HL-60 (cell line): ENCODE measurements at regions not wholly inside any gene's neighbourhood (a gene's known extent, or its start where the extent isn't known, plus 50 kb on each side); places are given as distances from the start of the nearest gene placed in this dataset.
"Not testable (repeated sequence)": the region's sequence is repeated elsewhere in the genome, so short reads cannot be mapped to it uniquely, and the experiment has no call there.

ENCODE experiments used
- DNase-seq, 2 experiments: peaks; one replicate each; pipeline ENCODE4 v3.0.0-alpha.2; 2010 to 2020; ENCODE audit warnings: low read depth in 1 of 2, low spot score in 1 of 2
- H3K27ac ChIP-seq: fragments of 250-450 bp; sonication (Bioruptor Pico); replicated peaks from 2 replicates; pipeline ENCODE4 v1.5.1; 2020; ENCODE audit warnings: mild to moderate bottlenecking, moderate library complexity
- H3K27me3 ChIP-seq: fragments of 250-450 bp; sonication (Bioruptor Pico); 2 replicates; pipeline ENCODE4 v1.5.1; 2021; ENCODE audit warnings: mild to moderate bottlenecking, moderate library complexity; ENCODE audit not compliant: insufficient read depth, poor library complexity, severe bottlenecking
- H3K4me3 ChIP-seq: replicated peaks from 2 replicates; pipeline ENCODE4 v1.5.1; 2011; ENCODE audit warnings: mild to moderate bottlenecking, control low read depth, low read length; ENCODE audit not compliant: insufficient read depth
- CTCF ChIP-seq: IDR thresholded peaks from one replicate; pipeline ENCODE4 v1.5.1; 2011; ENCODE audit warnings: low read length, control low read depth, inconsistent platforms; ENCODE audit not compliant: insufficient read depth
- GABPA ChIP-seq: IDR thresholded peaks from 2 replicates; pipeline ENCODE4 v1.6.1; 2012; ENCODE audit warnings: low read depth
- POLR2AphosphoS5 ChIP-seq: IDR thresholded peaks from 2 replicates; pipeline ENCODE4 v1.6.1; 2012; ENCODE audit warnings: low read depth
- REST ChIP-seq: IDR thresholded peaks from 2 replicates; pipeline ENCODE4 v1.6.1; 2012; ENCODE audit warnings: low read depth; ENCODE audit not compliant: insufficient replicate concordance
- SPI1 ChIP-seq: IDR thresholded peaks from 2 replicates; pipeline ENCODE4 v1.6.1; 2012; ENCODE audit warnings: low read depth, mild to moderate bottlenecking, borderline replicate concordance

GRCh38 chr6:84635081-84635761, 129.2 kb downstream of the TBX18 start:
- Histone ChIP-seq H3K27ac (no peak overlapping the region), H3K4me3 (no peak overlapping the region), H3K27me3 (no peaks in the 10 kb centered on the region)
- DNase-seq, result no peak
- no peak for TF ChIP-seq REST
- TF ChIP-seq CTCF, result no peak
- TF ChIP-seq GABPA, result no peak
- no peak for TF ChIP-seq SPI1
- no peak for TF ChIP-seq POLR2AphosphoS5

DNA sequence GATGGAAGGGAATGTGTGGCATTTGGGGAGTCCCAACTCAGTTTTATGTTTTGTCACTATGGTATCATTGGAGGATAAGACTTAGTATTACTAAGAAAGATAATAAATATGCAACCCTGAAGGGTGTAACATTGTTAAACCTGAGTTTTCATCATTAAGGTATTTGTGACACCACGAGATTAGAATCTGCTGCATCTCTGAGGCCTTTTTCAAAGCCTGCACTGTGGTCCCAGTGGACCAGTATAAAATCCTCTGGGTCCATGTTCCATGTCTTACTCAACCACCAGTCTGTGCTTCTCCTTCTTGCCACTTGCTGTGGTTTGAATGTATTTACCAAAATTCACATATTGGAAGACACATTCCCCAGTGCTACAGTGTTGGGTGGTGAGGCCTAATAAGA, 130.6 kb downstream of the TBX18 start:
- H3K4me3 ChIP-seq, result no peak overlapping the region
- H3K27ac ChIP-seq, result no peak overlapping the region
- H3K27me3 ChIP-seq, result no peaks in the 10 kb centered on the region
- no peak for DNase-seq
- no peak for TF ChIP-seq CTCF
- TF ChIP-seq SPI1, result no peak
- TF ChIP-seq REST, result no peak
- TF ChIP-seq POLR2AphosphoS5, result no peak
- TF ChIP-seq GABPA, result no peak

- not testable (repeated sequence) for H3K27me3 ChIP-seq, H3K4me3 ChIP-seq, H3K27ac ChIP-seq, DNase-seq
These were observed 137.9 kb downstream of the TBX18 start for GRCh38 chr6:84626527-84626926.

DNA sequence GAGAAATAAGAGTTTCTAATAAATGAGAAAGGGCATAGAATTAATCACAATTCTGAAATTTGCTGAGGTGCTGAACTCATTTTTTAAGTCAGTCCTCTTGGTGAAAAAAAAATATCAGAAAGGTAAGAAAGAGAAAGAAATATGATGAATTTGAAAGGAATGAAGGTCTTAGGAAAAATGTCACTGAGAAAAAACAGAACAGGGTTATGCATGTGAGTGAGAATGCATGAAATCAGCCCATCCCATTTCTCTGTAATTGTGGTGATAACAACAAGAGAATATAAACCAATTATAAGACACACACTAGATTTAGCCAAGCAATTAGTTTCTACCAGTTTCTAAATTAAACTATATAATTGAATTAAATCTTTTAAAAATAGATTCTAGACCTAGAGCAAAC, 138.9 kb downstream of the TBX18 start:
- no peak for DNase-seq
- no peaks in the 10 kb centered on the region for H3K27me3 ChIP-seq
- H3K27ac ChIP-seq, result no peak overlapping the region
- no peak for TF ChIP-seq POLR2AphosphoS5
- no peak overlapping the region for H3K4me3 ChIP-seq

DNA sequence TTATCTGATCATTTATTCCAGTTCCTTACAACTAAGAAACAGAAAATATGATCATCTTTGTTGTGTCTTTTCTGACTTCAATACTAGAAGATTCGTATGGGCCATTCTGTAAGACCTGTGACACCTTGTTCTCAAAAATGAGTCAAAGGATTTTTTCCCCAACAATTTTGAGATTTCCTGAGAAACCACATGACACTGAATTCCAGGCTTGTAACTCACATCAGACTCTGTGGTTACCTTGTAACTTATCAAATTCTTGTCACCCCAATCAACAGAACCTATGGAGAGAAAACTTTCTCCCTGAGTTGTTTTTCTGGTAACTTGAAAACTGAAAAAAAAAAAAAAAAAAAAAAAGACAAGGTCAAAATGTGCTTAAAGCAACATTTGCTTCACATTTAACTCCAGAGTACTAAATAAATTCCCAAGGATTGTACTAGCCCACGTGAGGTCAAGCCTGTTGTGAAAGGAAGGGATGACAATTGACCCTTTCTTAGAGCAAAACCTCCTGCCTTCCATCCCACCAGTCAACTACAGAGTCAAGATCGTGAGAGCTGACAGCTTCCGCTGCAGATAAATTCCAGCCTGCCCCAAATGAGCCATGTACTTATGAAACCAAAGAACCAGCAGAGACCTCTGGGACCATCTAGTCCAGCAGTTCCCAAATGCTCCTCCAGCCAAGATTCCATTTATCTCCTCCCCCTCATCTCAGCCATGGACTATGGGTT, 140.3 kb downstream of the TBX18 start:
- no peak for TF ChIP-seq SPI1
- TF ChIP-seq REST, result no peak
- TF ChIP-seq GABPA, result no peak
- no peak for TF ChIP-seq CTCF
- TF ChIP-seq POLR2AphosphoS5, result no peak
- Histone ChIP-seq H3K27ac (no peak overlapping the region), H3K27me3 (no peaks in the 10 kb centered on the region), H3K4me3 (no peak overlapping the region)
- no peak for DNase-seq
